Large intestine (tissue), 3 donors: ENCODE measurements at regions not wholly inside any gene's neighbourhood (a gene's known extent, or its start where the extent isn't known, plus 50 kb on each side); places are given as distances from the start of the nearest gene placed in this dataset.

Source experiments
- DNase-seq, 2 donors: peaks; one replicate each; pipeline versions ENCODE4 v3.0.0 to v3.0.0-alpha.2; 2013
- H3K27ac ChIP-seq: one replicate; pipeline ENCODE4 v1.5.1; 2013; ENCODE audit warnings: low read length
- H3K27me3 ChIP-seq: 2 replicates; pipeline ENCODE4 v1.6.1; 2013; ENCODE audit warnings: low read length; ENCODE audit not compliant: control insufficient read depth, insufficient read depth
- H3K36me3 ChIP-seq: 2 replicates; pipeline ENCODE4 v1.6.1; 2013; ENCODE audit warnings: low read length; ENCODE audit not compliant: control insufficient read depth, insufficient read depth
- H3K4me1 ChIP-seq: one replicate; pipeline ENCODE4 v1.6.1; 2013; ENCODE audit warnings: low read length; ENCODE audit not compliant: control insufficient read depth, insufficient read depth
- H3K4me3 ChIP-seq: one replicate; pipeline ENCODE4 v1.5.1; 2013; ENCODE audit warnings: low read length
- H3K9me3 ChIP-seq: one replicate; pipeline ENCODE4 v1.6.1; 2013; ENCODE audit warnings: mild to moderate bottlenecking, low read depth, low read length, moderate library complexity; ENCODE audit not compliant: control insufficient read depth
- WGBS: methylation state at CpG from one replicate; pipeline ENCODE4 v1.1.5; 2013; ENCODE audit warnings: low lambda C conversion rate; ENCODE audit not compliant: insufficient coverage; 5-methylcytosine and 5-hydroxymethylcytosine counted together

- Histone ChIP-seq H3K4me1 (no peaks in the 10 kb centered on the region), H3K36me3 (no peaks in the 10 kb centered on the region), H3K27me3 (no peaks in the 10 kb centered on the region), H3K9me3 (no peaks in the 10 kb centered on the region), H3K27ac (no peak overlapping the region), H3K4me3 (no peak overlapping the region)
- no peak for DNase-seq
- 78% methylated on average over 1 of the region's 1 CpG for WGBS
Measured at GRCh38 chr1:193952778-193953374, 766.5 kb upstream of the B3GALT2 start.

GRCh38 chr1:193951984-193952383 lies 765.6 kb upstream of the B3GALT2 start:
- H3K36me3 ChIP-seq = no peaks in the 10 kb centered on the region
- no peaks in the 10 kb centered on the region for H3K27me3 ChIP-seq
- DNase-seq = peak; percentile 57 to 59
- 80% methylated on average over 1 of the region's 3 CpGs for WGBS
- no peak overlapping the region for H3K27ac ChIP-seq
- H3K4me1 ChIP-seq = no peaks in the 10 kb centered on the region
- no peaks in the 10 kb centered on the region for H3K9me3 ChIP-seq
- H3K4me3 ChIP-seq = no peak overlapping the region

- Histone ChIP-seq H3K27me3 (no peaks in the 10 kb centered on the region), H3K4me1 (no peaks in the 10 kb centered on the region), H3K9me3 (no peaks in the 10 kb centered on the region), H3K4me3 (no peak overlapping the region), H3K36me3 (no peaks in the 10 kb centered on the region), H3K27ac (no peak overlapping the region)
- DNase-seq = no peak
Measured at GRCh38 chr1:193944454-193944853, 758.0 kb upstream of the B3GALT2 start.

GRCh38 chr1:193940176-193940575 lies 753.8 kb upstream of the B3GALT2 start:
- no peak for DNase-seq
- H3K4me3 ChIP-seq = no peak overlapping the region
- no peaks in the 10 kb centered on the region for H3K4me1 ChIP-seq
- WGBS = 80% methylated on average over 1 of the region's 1 CpG
- no peak overlapping the region for H3K27ac ChIP-seq
- H3K27me3 ChIP-seq = no peaks in the 10 kb centered on the region
- no peaks in the 10 kb centered on the region for H3K9me3 ChIP-seq
- no peaks in the 10 kb centered on the region for H3K36me3 ChIP-seq

- WGBS = no CpG with 5 or more reads among the region's 3 CpGs
- Histone ChIP-seq H3K4me3 (no peak overlapping the region), H3K27me3 (no peaks in the 10 kb centered on the region)
Measured at GRCh38 chr1:193939585-193939984, 753.2 kb upstream of the B3GALT2 start.

GRCh38 chr1:193937308-193937707 lies 750.9 kb upstream of the B3GALT2 start:
- Histone ChIP-seq H3K4me1 (no peaks in the 10 kb centered on the region), H3K27ac (no peak overlapping the region), H3K27me3 (no peaks in the 10 kb centered on the region), H3K9me3 (no peaks in the 10 kb centered on the region), H3K4me3 (no peak overlapping the region), H3K36me3 (no peaks in the 10 kb centered on the region)
- no peak for DNase-seq
- WGBS = 88% methylated on average over 1 of the region's 1 CpG

More at GRCh38 chr1:193939585-193939984, 753.2 kb upstream of the B3GALT2 start:
- H3K36me3 ChIP-seq = no peaks in the 10 kb centered on the region
- no peak overlapping the region for H3K27ac ChIP-seq
- no peak for DNase-seq
- no peaks in the 10 kb centered on the region for H3K9me3 ChIP-seq
- H3K4me1 ChIP-seq = no peaks in the 10 kb centered on the region

- Histone ChIP-seq H3K4me1 (no peaks in the 10 kb centered on the region), H3K9me3 (no peaks in the 10 kb centered on the region), H3K4me3 (no peak overlapping the region), H3K36me3 (no peaks in the 10 kb centered on the region), H3K27me3 (no peaks in the 10 kb centered on the region), H3K27ac (no peak overlapping the region)
- no peak for DNase-seq
- 100% methylated on average over 1 of the region's 2 CpGs for WGBS
Measured at GRCh38 chr1:193932979-193933378, 746.6 kb upstream of the B3GALT2 start.

GRCh38 chr1:193931356-193931755 lies 744.9 kb upstream of the B3GALT2 start:
- Histone ChIP-seq H3K36me3 (no peaks in the 10 kb centered on the region), H3K4me1 (no peaks in the 10 kb centered on the region), H3K4me3 (no peak overlapping the region), H3K27ac (no peak overlapping the region), H3K9me3 (peaks cover 11% of the 10 kb centered on the region), H3K27me3 (no peaks in the 10 kb centered on the region)
- WGBS = no CpG with 5 or more reads among the region's 8 CpGs
- no peak for DNase-seq

GRCh38 chr1:193929374-193930033 lies 743.1 kb upstream of the B3GALT2 start:
- Histone ChIP-seq H3K27ac (no peak overlapping the region), H3K9me3 (peaks cover 11% of the 10 kb centered on the region), H3K4me1 (no peaks in the 10 kb centered on the region), H3K36me3 (no peaks in the 10 kb centered on the region), H3K4me3 (no peak overlapping the region), H3K27me3 (no peaks in the 10 kb centered on the region)
- 71% methylated on average over 1 of the region's 4 CpGs for WGBS
- no peak for DNase-seq

GRCh38 chr1:193927550-193927949 lies 741.1 kb upstream of the B3GALT2 start:
- no peaks in the 10 kb centered on the region for H3K27me3 ChIP-seq
- DNase-seq = no peak
- H3K36me3 ChIP-seq = no peaks in the 10 kb centered on the region
- no peaks in the 10 kb centered on the region for H3K4me1 ChIP-seq
- WGBS = no CpG with 5 or more reads among the region's 4 CpGs
- no peak overlapping the region for H3K4me3 ChIP-seq
- no peak overlapping the region for H3K27ac ChIP-seq
- peaks cover 11% of the 10 kb centered on the region for H3K9me3 ChIP-seq

- no peak overlapping the region for H3K4me3 ChIP-seq
- peaks cover 11% of the 10 kb centered on the region for H3K9me3 ChIP-seq
- H3K27ac ChIP-seq = no peak overlapping the region
- no peaks in the 10 kb centered on the region for H3K36me3 ChIP-seq
- no CpG with 5 or more reads among the region's 7 CpGs for WGBS
- no peaks in the 10 kb centered on the region for H3K4me1 ChIP-seq
- H3K27me3 ChIP-seq = no peaks in the 10 kb centered on the region
- no peak for DNase-seq
Measured at GRCh38 chr1:193926956-193927355, 740.5 kb upstream of the B3GALT2 start.
